GM12875 (cell line): ENCODE measurements at regions not wholly inside any gene's neighbourhood (a gene's known extent, or its start where the extent isn't known, plus 50 kb on each side); places are given as distances from the start of the nearest gene placed in this dataset.

Source experiments
- H3K4me3 ChIP-seq: one replicate; pipeline ENCODE4 v1.5.1; 2011; ENCODE audit warnings: low read depth, low read length, control low read depth
- TF ChIP-seq, protein P1 (sequence below): IDR thresholded peaks from 2 replicates; pipeline ENCODE4 v1.5.1; 2011; ENCODE audit warnings: low read depth, mild to moderate bottlenecking, control low read depth, inconsistent platforms, low read length, moderate library complexity, borderline replicate concordance; ENCODE audit not compliant: insufficient read depth

DNA sequence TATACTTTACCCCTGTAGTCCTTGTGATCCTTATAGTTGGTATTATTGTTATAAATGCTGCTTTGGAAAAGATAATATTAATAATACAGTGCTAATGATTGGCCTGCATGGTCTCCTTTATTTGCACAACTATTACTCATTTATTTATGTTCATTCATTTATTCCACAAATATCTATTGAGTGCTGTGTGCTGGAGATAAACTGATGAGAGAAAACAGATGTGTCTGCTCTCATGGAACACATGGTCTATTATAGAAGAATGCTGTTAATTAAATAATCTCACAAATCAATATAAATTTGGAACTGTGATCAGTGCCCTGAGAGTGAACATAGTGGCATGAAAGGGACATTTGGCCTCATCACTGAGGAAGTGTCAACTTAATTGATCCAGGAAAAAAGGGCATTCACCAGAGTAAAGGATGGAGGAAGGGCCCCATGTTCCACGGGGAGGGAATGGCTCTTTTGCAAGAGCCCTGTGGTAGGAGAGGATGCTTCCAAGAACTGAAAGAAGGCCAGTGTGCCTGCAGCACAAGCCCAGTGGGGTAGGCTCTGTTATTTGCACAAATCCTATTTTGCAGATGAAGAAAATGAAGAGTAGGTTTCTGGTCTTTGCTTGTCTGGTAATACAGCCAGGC is 91.5 kb upstream of the STK39 start:
- H3K4me3 ChIP-seq: no peak overlapping the region
- TF ChIP-seq, protein P1, sequence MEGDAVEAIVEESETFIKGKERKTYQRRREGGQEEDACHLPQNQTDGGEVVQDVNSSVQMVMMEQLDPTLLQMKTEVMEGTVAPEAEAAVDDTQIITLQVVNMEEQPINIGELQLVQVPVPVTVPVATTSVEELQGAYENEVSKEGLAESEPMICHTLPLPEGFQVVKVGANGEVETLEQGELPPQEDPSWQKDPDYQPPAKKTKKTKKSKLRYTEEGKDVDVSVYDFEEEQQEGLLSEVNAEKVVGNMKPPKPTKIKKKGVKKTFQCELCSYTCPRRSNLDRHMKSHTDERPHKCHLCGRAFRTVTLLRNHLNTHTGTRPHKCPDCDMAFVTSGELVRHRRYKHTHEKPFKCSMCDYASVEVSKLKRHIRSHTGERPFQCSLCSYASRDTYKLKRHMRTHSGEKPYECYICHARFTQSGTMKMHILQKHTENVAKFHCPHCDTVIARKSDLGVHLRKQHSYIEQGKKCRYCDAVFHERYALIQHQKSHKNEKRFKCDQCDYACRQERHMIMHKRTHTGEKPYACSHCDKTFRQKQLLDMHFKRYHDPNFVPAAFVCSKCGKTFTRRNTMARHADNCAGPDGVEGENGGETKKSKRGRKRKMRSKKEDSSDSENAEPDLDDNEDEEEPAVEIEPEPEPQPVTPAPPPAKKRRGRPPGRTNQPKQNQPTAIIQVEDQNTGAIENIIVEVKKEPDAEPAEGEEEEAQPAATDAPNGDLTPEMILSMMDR: no peak

DNA sequence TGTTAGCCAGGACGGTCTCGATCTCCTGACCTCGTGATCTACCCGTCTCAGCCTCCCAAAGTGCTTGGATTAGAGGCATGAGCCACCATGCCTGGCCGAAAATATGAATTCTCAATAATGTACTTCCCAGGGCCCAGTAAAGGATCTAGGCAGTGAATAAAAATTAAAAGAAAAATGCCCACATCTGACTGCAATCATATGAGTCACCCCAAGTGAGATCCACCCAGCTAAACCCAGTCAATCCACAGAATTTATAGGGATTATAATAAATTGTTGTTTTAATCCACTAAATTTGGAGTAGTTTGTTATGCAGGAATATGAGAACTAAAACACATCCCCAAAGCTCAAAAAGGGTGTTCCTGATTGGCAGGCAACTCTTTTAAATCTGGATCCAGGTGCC is 93.5 kb upstream of the STK39 start:
- H3K4me3 ChIP-seq: no peak overlapping the region
- TF ChIP-seq, protein P1: no peak

DNA sequence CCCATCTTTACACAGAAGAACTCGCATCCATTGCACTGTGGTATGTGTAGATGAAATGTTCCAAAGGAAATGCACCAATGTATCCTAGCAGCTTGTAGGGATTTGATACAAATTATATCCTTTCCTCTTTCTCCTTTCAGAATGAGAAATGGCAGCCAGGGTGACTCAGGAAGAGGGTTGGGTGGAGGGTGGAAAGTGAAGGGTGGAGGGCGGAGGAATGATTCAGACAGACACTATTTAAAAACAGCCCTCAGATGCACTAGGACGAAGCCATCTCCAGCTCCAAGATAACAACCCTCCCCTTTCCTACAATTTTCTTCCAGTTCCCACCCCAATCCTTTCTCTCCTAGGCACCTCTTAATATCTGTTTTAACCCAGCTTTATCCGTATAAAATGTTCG is 96.2 kb upstream of the STK39 start:
- TF ChIP-seq, protein P1: no peak
- no peak overlapping the region for H3K4me3 ChIP-seq

DNA sequence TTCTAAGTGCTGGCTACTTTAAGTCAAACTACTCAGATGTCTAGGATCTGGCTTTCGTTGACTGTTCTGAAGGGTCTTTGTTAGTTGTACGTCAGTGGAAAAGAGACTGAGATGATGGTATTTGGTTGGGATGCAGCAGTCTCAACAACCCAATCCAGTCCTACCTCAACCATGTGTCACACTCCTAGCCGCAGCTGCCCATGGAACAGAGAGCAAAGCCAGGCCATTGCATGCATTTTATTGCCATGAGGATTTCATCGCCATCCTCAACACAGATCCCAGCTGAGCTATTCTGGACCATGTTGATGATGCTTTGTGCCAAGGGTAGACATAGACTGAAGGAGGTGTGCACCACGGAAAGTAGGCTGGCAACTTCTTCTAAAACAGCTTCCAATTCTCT is 97.3 kb upstream of the STK39 start:
- TF ChIP-seq, protein P1: no peak
- no peak overlapping the region for H3K4me3 ChIP-seq

DNA sequence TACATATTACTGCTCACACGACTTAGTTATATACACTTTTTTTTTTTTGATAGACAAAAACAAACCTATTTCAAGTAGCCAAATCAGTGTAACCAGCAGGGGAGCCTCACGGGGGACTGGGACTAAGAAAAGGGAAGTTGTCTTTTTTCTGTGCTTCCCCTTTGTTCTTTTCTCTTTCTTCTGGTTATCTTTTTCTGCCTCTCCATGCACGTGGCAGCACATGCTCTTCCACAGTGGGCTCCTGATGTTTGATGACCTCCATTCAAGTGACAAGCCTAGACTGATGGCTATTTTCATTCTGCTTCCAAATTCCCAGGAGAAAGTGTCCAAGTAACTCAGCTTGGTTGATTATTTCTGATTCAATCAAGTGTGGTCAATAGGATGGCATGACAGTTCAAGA is 98.2 kb upstream of the STK39 start:
- H3K4me3 ChIP-seq: no peak overlapping the region
- TF ChIP-seq, protein P1: 0 out of 2 replicates have a peak, but pooled peaks have one; percentile 7

DNA sequence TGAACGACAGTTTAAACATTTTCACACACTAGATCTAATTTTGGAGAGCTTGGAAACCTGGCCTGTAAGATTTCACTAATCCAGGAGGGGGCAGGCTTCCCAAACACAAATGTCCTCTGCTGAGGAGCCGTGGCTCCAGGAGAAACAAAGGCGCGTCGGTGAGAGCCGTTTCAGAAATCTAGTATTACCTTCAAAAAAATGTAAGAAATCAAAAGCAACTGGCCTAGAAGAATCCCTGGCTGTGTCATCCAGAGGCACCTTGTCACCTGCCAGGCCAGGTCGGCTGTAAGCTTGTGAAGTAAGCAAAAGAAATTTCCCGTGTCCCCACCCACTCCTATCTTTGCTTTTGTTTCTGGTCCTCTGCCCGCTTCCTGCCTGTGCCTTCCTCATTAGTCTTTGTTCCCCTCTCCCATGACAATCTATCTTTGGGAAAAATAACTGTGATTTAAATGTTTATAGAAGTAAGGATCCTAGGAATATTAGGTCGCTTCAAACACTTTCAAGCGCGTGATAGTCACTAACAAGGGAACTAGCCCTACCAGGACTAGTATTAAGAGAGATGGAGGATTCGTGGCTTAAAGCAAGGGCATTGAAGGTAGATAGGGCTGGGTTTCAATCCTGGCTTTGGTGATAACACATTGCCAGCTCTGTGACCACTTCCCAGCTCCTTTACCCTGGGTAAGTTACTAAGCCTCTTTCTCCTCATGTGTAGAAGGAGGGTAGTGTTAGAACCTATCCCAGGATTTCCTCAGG is 99.5 kb upstream of the STK39 start:
- peak overlapping the region; percentile 12 for H3K4me3 ChIP-seq
- TF ChIP-seq, protein P1: peak; percentile 58

DNA sequence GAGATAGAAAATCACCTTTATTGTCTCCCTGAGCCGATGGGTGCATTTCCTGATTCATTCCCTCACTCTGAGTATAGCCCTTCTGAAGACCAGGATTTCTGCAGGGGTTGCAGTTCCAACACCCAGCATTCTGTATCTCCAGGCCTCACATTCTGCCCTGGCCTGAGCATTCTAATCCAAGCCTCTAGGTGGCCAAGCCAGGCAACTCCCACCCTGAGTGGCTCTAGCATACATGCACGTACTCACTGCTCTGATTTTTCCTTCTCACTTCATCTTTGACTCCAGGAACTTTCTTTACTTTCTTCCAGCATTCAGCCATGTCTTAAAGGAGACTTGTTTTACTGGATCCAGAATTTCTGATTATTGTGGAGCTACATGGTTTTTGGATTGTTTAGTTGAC is 100.7 kb upstream of the STK39 start:
- TF ChIP-seq, protein P1: peak; percentile 73; the same call in 1 of the 2 replicates
- H3K4me3 ChIP-seq: no peak overlapping the region
